ENCODE measurements at regions not wholly inside any gene's neighbourhood (a gene's known extent, or its start where the extent isn't known, plus 50 kb on each side); places are given as distances from the start of the nearest gene placed in this dataset.

DNA sequence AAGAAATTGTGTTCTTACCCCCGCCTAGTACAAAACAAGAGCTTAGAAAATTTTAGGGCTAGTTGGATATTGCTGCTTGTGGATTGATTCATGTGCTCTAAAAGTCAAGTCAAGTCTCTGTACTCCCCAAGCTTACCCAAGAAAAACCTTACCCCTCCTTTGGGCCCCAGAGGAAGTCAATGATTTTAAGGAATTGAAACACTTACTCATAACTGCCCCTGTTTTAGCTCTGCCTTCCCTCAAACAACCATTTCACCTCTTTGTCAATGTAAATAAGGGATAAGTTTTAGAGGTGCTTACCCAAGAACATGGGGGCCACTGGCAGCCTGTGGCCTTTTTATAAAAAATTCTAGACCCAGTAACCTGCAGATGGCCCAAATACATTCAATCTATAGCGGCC lies 136.6 kb upstream of the RMP24 start:
- TF ChIP-seq, protein P1, sequence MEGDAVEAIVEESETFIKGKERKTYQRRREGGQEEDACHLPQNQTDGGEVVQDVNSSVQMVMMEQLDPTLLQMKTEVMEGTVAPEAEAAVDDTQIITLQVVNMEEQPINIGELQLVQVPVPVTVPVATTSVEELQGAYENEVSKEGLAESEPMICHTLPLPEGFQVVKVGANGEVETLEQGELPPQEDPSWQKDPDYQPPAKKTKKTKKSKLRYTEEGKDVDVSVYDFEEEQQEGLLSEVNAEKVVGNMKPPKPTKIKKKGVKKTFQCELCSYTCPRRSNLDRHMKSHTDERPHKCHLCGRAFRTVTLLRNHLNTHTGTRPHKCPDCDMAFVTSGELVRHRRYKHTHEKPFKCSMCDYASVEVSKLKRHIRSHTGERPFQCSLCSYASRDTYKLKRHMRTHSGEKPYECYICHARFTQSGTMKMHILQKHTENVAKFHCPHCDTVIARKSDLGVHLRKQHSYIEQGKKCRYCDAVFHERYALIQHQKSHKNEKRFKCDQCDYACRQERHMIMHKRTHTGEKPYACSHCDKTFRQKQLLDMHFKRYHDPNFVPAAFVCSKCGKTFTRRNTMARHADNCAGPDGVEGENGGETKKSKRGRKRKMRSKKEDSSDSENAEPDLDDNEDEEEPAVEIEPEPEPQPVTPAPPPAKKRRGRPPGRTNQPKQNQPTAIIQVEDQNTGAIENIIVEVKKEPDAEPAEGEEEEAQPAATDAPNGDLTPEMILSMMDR (IDR thresholded peaks at IDR 0.05): no peak
- TF ChIP-seq POLR2AphosphoS2 (conservative IDR thresholded peaks at IDR 0.05; ENCODE audit: low read length) (no peak), EP300 (IDR thresholded peaks at IDR 0.05) (no peak), HOXA7 (CRISPR knock-in tag; IDR thresholded peaks at IDR 0.05) (no peak), POLR2A (IDR thresholded peaks at IDR 0.05; ENCODE audit: low read length) (no peak), RFX5 (IDR thresholded peaks at IDR 0.05) (no peak), CHD4 (IDR thresholded peaks at IDR 0.05; ENCODE audit: borderline replicate concordance) (no peak), SMC3 (IDR thresholded peaks at IDR 0.05) (no peak)
- TF ChIP-seq, protein P2, sequence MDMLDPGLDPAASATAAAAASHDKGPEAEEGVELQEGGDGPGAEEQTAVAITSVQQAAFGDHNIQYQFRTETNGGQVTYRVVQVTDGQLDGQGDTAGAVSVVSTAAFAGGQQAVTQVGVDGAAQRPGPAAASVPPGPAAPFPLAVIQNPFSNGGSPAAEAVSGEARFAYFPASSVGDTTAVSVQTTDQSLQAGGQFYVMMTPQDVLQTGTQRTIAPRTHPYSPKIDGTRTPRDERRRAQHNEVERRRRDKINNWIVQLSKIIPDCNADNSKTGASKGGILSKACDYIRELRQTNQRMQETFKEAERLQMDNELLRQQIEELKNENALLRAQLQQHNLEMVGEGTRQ (IDR thresholded peaks at IDR 0.05): no peak
- TF ChIP-seq, protein P3, sequence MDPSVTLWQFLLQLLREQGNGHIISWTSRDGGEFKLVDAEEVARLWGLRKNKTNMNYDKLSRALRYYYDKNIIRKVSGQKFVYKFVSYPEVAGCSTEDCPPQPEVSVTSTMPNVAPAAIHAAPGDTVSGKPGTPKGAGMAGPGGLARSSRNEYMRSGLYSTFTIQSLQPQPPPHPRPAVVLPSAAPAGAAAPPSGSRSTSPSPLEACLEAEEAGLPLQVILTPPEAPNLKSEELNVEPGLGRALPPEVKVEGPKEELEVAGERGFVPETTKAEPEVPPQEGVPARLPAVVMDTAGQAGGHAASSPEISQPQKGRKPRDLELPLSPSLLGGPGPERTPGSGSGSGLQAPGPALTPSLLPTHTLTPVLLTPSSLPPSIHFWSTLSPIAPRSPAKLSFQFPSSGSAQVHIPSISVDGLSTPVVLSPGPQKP (IDR thresholded peaks at IDR 0.05; ENCODE audit: low read depth, low read length): no peak
- TF ChIP-seq, protein P4, sequence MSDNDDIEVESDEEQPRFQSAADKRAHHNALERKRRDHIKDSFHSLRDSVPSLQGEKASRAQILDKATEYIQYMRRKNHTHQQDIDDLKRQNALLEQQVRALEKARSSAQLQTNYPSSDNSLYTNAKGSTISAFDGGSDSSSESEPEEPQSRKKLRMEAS (IDR thresholded peaks at IDR 0.05): no peak
